ENCODE measurements at regions not wholly inside any gene's neighbourhood (a gene's known extent, or its start where the extent isn't known, plus 50 kb on each side); places are given as distances from the start of the nearest gene placed in this dataset.

DNA sequence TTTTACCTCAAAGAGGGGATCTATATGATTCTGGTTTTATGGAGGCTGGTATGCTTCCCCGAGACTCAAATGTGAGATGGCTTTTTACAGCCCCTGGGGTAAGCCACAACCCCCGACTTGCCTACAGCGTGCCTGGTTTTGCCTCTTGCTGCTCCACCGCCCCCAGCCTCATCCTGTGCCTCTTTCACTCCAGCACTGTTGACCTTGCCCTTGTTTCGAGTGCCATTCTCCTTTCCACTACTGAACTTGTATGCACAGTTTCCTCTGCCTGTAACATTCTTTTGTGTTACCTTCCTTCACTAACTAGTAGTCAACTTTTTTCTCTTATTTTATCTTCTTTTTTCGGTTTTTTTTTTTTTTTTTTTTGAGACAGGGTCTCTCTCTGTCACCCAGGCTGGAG, 219.0 kb upstream of the ZBED5 start:
- Mint-ChIP-seq H3K9me3 (no peaks in the 10 kb centered on the region), H3K36me3 (no peaks in the 10 kb centered on the region), H3K4me1 (peaks cover 23 to 26% (median 24%) of the 10 kb centered on the region in 3 donors), H3K27ac (peak overlapping the region in 1 of 2 donors; percentile 15), H3K4me3 (no peak overlapping the region), H3K27me3 (peaks cover 4 to 5% of the 10 kb centered on the region in 2 donors)
- H3K27ac ChIP-seq (ENCODE audit: low read length) = no peak overlapping the region
- peaks cover 0 to 2% of the 10 kb centered on the region in 2 experiments for H3K27me3 ChIP-seq (replicated peaks in 1 of 2; ENCODE audit: control insufficient read depth in 2 of 2, extremely low read depth in 1 of 2, insufficient read depth in 2 of 2, low read length in 1 of 2)
- H3K36me3 ChIP-seq (ENCODE audit: control insufficient read depth in 2 of 2, extremely low read depth in 1 of 2, insufficient read depth in 1 of 2, low read length in 1 of 2) = no peaks in the 10 kb centered on the region
- DNase-seq = peak in 1 of 35 experiments; percentile 2
- H3K9me3 ChIP-seq = no peaks in the 10 kb centered on the region
- 37% methylated on average over 4 of the region's 6 CpGs for WGBS (ENCODE audit: insufficient coverage)
- POLR2A ChIA-PET = interaction anchor here in 1 of 2 donors (0.5 kb wide), 1 partner anchor 33 kb away, joined by 3 read pairs; no protein-coding TSS in a partner anchor
- H3K4me1 ChIP-seq (ENCODE audit: control insufficient read depth in 1 of 2, extremely low read depth in 1 of 2, insufficient read depth in 2 of 2, low read length in 2 of 2) = peaks cover 0 to 19% of the 10 kb centered on the region in 2 experiments
- CTCF ChIA-PET = interaction anchor here in 1 of 2 donors (0.6 kb wide), 1 partner anchor 49 kb away, joined by 12 read pairs; no protein-coding TSS in a partner anchor
- no peak for ATAC-seq (replicated peaks in 1 of 4)
- no peak overlapping the region for H3K4me3 ChIP-seq (ENCODE audit: control insufficient read depth in 1 of 2, extremely low read depth in 1 of 2, low read length in 1 of 2)

DNA sequence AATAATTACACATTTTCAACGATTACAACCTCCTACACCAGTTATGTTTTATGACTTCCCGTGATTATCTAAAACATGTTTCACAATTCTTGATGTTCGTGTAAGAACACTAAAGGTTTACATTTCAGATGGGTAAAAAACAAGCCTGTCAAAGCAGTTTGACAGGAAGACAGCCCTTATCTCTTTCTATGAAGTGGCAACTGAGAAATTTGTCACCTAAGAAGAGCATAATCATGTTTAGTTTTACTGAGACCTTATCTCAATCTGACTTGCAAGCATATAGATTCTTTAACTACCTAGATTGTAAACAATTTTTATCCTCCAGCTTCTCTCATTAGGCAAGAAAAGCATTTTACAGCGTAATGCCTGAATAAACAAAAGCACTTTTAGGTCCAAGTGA, 218.4 kb upstream of the ZBED5 start:
- ChIA-PET POLR2A (no interaction called here), CTCF (no interaction called here)
- Histone ChIP-seq H3K36me3 (ENCODE audit: control insufficient read depth in 2 of 2, extremely low read depth in 1 of 2, insufficient read depth in 1 of 2, low read length in 1 of 2) (no peaks in the 10 kb centered on the region), H3K27me3 (replicated peaks in 1 of 2; ENCODE audit: control insufficient read depth in 2 of 2, extremely low read depth in 1 of 2, insufficient read depth in 2 of 2, low read length in 1 of 2) (peaks cover 0 to 2% of the 10 kb centered on the region in 2 experiments), H3K9me3 (no peaks in the 10 kb centered on the region), H3K27ac (ENCODE audit: low read length) (no peak overlapping the region), H3K4me1 (ENCODE audit: control insufficient read depth in 1 of 2, extremely low read depth in 1 of 2, insufficient read depth in 2 of 2, low read length in 2 of 2) (peaks cover 0 to 19% of the 10 kb centered on the region in 2 experiments), H3K4me3 (ENCODE audit: control insufficient read depth in 1 of 2, extremely low read depth in 1 of 2, low read length in 1 of 2) (no peak overlapping the region)
- peak overlapping the region; percentile 29 to 50 for H3K27ac Mint-ChIP-seq
- DNase-seq = peak in 1 of 35 experiments; percentile 8
- peak in 2 of 4 experiments; percentile 41 to 42 for ATAC-seq (replicated peaks in 1 of 4)
- H3K4me1 Mint-ChIP-seq = peaks cover 23 to 26% (median 24%) of the 10 kb centered on the region in 3 donors
- H3K36me3 Mint-ChIP-seq = no peaks in the 10 kb centered on the region
- H3K9me3 Mint-ChIP-seq = no peaks in the 10 kb centered on the region
- no CpG with 5 or more reads among the region's 4 CpGs for WGBS (ENCODE audit: insufficient coverage)
- H3K4me3 Mint-ChIP-seq = no peak overlapping the region
- H3K27me3 Mint-ChIP-seq = peaks cover 4 to 5% of the 10 kb centered on the region in 2 donors

DNA sequence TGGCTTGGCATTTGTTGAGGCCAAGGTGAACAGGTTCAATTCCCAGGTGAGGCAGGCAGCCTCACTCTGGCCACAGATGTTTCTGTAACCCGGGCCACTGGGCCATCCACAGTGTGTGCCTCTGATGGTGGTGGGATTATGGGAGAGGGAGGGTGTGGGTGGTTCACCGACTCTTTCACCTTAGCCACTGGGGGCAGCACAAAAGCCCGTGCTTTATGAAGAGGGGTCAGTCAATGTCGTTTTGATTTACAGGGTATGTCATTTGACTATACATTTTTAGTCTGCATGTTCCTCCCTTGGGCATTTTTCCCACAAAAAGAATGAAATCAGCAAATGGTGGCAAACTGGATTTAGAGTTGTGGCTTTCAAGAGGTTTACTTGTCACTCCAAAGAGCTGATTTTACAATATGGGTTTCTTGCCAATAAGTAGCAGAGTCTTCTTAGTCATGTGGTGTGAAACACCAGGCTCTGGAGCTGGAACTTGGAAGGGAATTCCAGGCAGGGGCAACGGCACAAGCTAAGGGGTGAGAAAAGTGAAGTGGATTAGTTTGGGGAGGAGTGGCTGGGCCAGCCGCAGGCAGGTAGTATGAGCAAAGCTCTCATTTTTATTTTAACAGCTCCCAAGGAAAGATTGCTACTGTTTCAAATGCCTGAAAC, 217.8 kb upstream of the ZBED5 start:
- CTCF ChIA-PET = no interaction called here
- no peak overlapping the region for H3K4me3 Mint-ChIP-seq
- peaks cover 0 to 5% of the 10 kb centered on the region in 2 donors for H3K27me3 Mint-ChIP-seq
- Histone ChIP-seq H3K27me3 (replicated peaks in 1 of 2; ENCODE audit: control insufficient read depth in 2 of 2, extremely low read depth in 1 of 2, insufficient read depth in 2 of 2, low read length in 1 of 2) (peaks cover 0 to 5% of the 10 kb centered on the region in 2 experiments), H3K36me3 (ENCODE audit: control insufficient read depth in 2 of 2, extremely low read depth in 1 of 2, insufficient read depth in 1 of 2, low read length in 1 of 2) (no peaks in the 10 kb centered on the region), H3K4me3 (ENCODE audit: control insufficient read depth in 1 of 2, extremely low read depth in 1 of 2, low read length in 1 of 2) (no peak overlapping the region), H3K4me1 (ENCODE audit: control insufficient read depth in 1 of 2, extremely low read depth in 1 of 2, insufficient read depth in 2 of 2, low read length in 2 of 2) (peaks cover 0 to 19% of the 10 kb centered on the region in 2 experiments), H3K27ac (ENCODE audit: low read length) (no peak overlapping the region), H3K9me3 (no peaks in the 10 kb centered on the region)
- 69% methylated on average over 2 of the region's 6 CpGs for WGBS (ENCODE audit: insufficient coverage)
- POLR2A ChIA-PET = no interaction called here
- peaks cover 23 to 26% (median 24%) of the 10 kb centered on the region in 3 donors for H3K4me1 Mint-ChIP-seq
- DNase-seq = no peak
- no peak for ATAC-seq (replicated peaks in 1 of 4)
- peak overlapping the region in 1 of 2 donors; percentile 29 for H3K27ac Mint-ChIP-seq
- no peaks in the 10 kb centered on the region for H3K9me3 Mint-ChIP-seq
- H3K36me3 Mint-ChIP-seq = no peaks in the 10 kb centered on the region

DNA sequence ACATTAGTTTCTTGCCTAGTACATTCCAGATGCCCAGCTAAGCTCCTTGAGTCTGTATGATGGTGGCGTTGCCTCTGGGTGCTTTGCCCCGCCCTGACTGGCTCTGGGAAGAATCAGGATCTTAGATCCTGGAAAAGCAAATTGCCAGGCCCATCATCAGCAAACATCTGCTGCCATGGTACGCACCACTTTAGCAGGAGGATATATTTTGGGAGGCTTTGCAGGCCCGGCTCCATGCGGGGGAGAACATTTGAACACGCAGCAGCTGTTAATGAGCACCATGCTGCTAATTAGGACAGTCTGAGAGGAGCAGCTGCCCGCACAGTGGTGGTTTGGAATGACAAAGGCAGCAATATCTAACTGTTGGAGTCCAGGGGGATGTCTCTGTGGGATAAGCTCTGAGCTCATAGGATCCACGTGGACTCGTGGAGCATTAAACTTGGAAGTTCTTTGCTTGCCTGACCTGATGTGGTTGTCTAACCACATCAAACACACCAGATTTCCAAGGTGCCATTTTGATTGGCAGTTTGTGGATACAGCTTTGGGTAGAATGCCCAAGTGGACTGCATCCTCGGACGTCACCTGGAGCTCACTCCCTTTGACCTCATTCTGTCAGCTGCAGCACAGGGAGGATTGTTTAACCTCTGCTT, 217.0 kb upstream of the ZBED5 start:
- no peaks in the 10 kb centered on the region for H3K36me3 ChIP-seq (ENCODE audit: control insufficient read depth in 2 of 2, extremely low read depth in 1 of 2, insufficient read depth in 1 of 2, low read length in 1 of 2)
- Mint-ChIP-seq H3K36me3 (no peaks in the 10 kb centered on the region), H3K4me3 (no peak overlapping the region), H3K27me3 (peaks cover 0 to 3% of the 10 kb centered on the region in 2 donors), H3K4me1 (peaks cover 23 to 26% (median 24%) of the 10 kb centered on the region in 3 donors), H3K27ac (no peak overlapping the region), H3K9me3 (no peaks in the 10 kb centered on the region)
- CTCF ChIA-PET = no interaction called here
- no peak overlapping the region for H3K27ac ChIP-seq (ENCODE audit: low read length)
- peaks cover 0 to 5% of the 10 kb centered on the region in 2 experiments for H3K27me3 ChIP-seq (replicated peaks in 1 of 2; ENCODE audit: control insufficient read depth in 2 of 2, extremely low read depth in 1 of 2, insufficient read depth in 2 of 2, low read length in 1 of 2)
- no peaks in the 10 kb centered on the region for H3K9me3 ChIP-seq
- no peak for DNase-seq
- H3K4me3 ChIP-seq (ENCODE audit: control insufficient read depth in 1 of 2, extremely low read depth in 1 of 2, low read length in 1 of 2) = no peak overlapping the region
- 92% methylated on average over 6 of the region's 11 CpGs for WGBS (ENCODE audit: insufficient coverage)
- H3K4me1 ChIP-seq (ENCODE audit: control insufficient read depth in 1 of 2, extremely low read depth in 1 of 2, insufficient read depth in 2 of 2, low read length in 2 of 2) = peaks cover 0 to 19% of the 10 kb centered on the region in 2 experiments
- ATAC-seq (replicated peaks in 1 of 4) = no peak
- POLR2A ChIA-PET = no interaction called here

DNA sequence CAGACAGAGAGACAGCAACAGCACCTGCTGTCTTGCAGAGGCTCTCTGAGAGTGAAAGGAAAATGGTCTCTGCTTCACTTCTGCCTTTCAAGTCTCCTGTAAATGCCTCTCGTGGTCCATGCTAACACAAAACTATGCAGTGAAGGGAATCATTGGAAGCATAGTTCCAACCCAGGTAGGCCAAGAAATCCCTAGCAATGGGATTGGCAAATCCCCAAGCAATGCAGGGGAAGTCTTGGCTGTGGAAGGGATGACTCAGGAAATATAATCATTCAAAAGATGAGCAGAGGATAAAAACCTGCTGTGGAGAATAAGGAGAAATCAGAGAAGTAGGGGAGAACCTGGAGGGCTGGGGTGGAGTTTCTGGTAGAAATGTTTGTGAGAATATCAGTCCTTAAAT, 216.1 kb upstream of the ZBED5 start:
- Mint-ChIP-seq H3K27ac (no peak overlapping the region), H3K4me1 (peaks cover 23 to 31% (median 24%) of the 10 kb centered on the region in 3 donors)
- POLR2A ChIA-PET = no interaction called here

DNA sequence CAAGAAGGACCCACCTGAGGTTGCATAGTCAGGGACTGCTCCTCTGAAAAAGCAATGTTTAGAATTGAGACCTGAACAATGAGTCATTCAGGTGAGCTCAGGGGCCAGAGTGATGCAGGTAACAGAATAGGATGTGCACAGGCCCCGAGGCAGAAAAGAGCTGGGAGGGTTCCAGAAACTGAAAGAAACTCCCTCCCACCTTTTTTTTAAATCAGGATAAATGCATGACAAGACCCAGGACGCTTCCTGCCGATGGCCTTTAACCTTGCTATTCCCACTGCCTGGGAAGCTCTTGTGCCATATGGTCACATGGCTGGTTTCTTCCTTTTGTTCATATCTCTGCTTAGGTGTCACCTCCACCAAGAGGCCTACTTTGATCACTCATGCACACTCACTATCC, 214.2 kb upstream of the ZBED5 start:
- ChIA-PET CTCF (interaction anchor here in 1 of 2 donors (0.5 kb wide), 1 partner anchor 172 kb away, joined by 4 read pairs; no protein-coding TSS in a partner anchor), POLR2A (interaction anchor here in 1 of 2 donors (0.7 kb wide), 1 partner anchor 121 kb away, joined by 3 read pairs; no protein-coding TSS in a partner anchor)
- Histone ChIP-seq H3K4me3 (ENCODE audit: control insufficient read depth in 1 of 2, extremely low read depth in 1 of 2, low read length in 1 of 2) (no peak overlapping the region), H3K27me3 (replicated peaks in 1 of 2; ENCODE audit: control insufficient read depth in 2 of 2, extremely low read depth in 1 of 2, insufficient read depth in 2 of 2, low read length in 1 of 2) (peaks cover 0 to 7% of the 10 kb centered on the region in 2 experiments), H3K36me3 (ENCODE audit: control insufficient read depth in 2 of 2, extremely low read depth in 1 of 2, insufficient read depth in 1 of 2, low read length in 1 of 2) (no peaks in the 10 kb centered on the region), H3K27ac (ENCODE audit: low read length) (no peak overlapping the region), H3K4me1 (ENCODE audit: control insufficient read depth in 1 of 2, extremely low read depth in 1 of 2, insufficient read depth in 2 of 2, low read length in 2 of 2) (peaks cover 0 to 12% of the 10 kb centered on the region in 2 experiments), H3K9me3 (no peaks in the 10 kb centered on the region)
- DNase-seq = no peak
- WGBS (ENCODE audit: insufficient coverage) = 70% methylated on average over 2 of the region's 3 CpGs
- peaks cover 18 to 28% (median 20%) of the 10 kb centered on the region in 3 donors for H3K4me1 Mint-ChIP-seq
- no peak overlapping the region for H3K27ac Mint-ChIP-seq
- no peak for ATAC-seq (replicated peaks in 1 of 4)
- no peaks in the 10 kb centered on the region for H3K9me3 Mint-ChIP-seq
- H3K4me3 Mint-ChIP-seq = no peak overlapping the region
- no peaks in the 10 kb centered on the region for H3K36me3 Mint-ChIP-seq
- H3K27me3 Mint-ChIP-seq = peaks cover 0 to 1% of the 10 kb centered on the region in 2 donors

More for the DNA sequence above, 216.1 kb upstream of the ZBED5 start:
- ATAC-seq (replicated peaks in 1 of 4) (no peak), DNase-seq (no peak)
- Histone ChIP-seq H3K36me3 (ENCODE audit: control insufficient read depth in 2 of 2, extremely low read depth in 1 of 2, insufficient read depth in 1 of 2, low read length in 1 of 2) (no peaks in the 10 kb centered on the region), H3K9me3 (no peaks in the 10 kb centered on the region), H3K27ac (ENCODE audit: low read length) (no peak overlapping the region), H3K4me3 (ENCODE audit: control insufficient read depth in 1 of 2, extremely low read depth in 1 of 2, low read length in 1 of 2) (no peak overlapping the region), H3K27me3 (replicated peaks in 1 of 2; ENCODE audit: control insufficient read depth in 2 of 2, extremely low read depth in 1 of 2, insufficient read depth in 2 of 2, low read length in 1 of 2) (peaks cover 0 to 5% of the 10 kb centered on the region in 2 experiments), H3K4me1 (ENCODE audit: control insufficient read depth in 1 of 2, extremely low read depth in 1 of 2, insufficient read depth in 2 of 2, low read length in 2 of 2) (peaks cover 0 to 19% of the 10 kb centered on the region in 2 experiments)
- Mint-ChIP-seq H3K27me3 (peaks cover 0 to 1% of the 10 kb centered on the region in 2 donors), H3K9me3 (no peaks in the 10 kb centered on the region), H3K4me3 (no peak overlapping the region), H3K36me3 (no peaks in the 10 kb centered on the region)
- WGBS (ENCODE audit: insufficient coverage) = no CpG with 5 or more reads among the region's 1 CpG
- CTCF ChIA-PET = interaction anchor here in 1 of 2 donors (0.6 kb wide), 1 partner anchor 211 kb away, joined by 3 read pairs; no protein-coding TSS in a partner anchor
